GM19395 (cell line): ENCODE measurements at regions not wholly inside any gene's neighbourhood (a gene's known extent, or its start where the extent isn't known, plus 50 kb on each side); places are given as distances from the start of the nearest gene placed in this dataset.
"Not testable (repeated sequence)": the region's sequence is repeated elsewhere in the genome, so short reads cannot be mapped to it uniquely, and the experiment has no call there.

Source experiments
- ATAC-seq: cut with Tn5 transposase; IDR thresholded peaks from one replicate; pipeline ENCODE4 v1.9.1; 2021; ENCODE audit warnings: mild to moderate bottlenecking, moderate library complexity; ENCODE audit not compliant: unreplicated experiment

DNA sequence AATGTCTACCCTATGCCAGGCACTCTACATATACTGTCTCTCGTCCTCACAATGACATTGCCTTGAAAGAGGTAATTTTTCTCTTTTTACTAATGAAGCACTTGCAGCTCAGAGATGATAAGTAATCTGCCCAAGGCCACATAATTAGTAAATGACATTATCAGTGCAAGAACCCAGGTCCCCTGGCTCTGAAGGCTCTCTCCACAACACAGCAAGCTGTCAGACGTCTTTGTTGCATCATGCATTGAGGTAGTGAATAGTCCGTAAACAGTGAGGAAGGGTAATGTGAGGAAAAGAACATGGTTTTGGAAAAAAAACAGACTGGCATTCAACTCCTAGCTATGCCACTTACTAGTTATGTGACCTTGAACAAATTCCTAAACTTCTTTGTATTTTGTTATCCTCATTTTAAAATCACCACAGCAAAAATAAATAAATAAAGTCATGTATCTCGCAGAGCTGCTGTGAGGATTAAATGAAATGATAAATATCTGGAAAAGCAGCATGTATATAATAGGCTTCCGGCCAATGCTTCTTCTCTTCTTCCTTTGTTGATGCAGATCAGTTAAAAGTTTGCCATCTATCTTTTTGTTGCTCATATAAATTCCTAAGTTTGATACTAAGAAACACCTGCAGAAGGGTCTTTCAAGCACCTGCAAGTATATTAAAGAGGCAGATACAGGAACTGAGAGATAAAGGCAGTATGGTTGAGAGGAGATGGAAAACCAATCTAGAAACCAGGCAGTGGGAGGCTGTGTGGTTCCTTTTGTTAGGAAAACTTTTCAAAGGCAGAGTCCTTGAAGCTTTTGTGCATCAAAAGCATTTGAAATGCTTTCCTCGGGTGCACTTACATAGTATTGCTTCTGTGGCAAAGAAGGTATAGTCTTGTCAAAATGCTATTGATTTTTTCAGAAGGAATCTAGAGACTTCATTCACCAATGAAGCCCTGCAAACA, 82.8 kb downstream of the BTG1 start:
- ATAC-seq: no peak

DNA sequence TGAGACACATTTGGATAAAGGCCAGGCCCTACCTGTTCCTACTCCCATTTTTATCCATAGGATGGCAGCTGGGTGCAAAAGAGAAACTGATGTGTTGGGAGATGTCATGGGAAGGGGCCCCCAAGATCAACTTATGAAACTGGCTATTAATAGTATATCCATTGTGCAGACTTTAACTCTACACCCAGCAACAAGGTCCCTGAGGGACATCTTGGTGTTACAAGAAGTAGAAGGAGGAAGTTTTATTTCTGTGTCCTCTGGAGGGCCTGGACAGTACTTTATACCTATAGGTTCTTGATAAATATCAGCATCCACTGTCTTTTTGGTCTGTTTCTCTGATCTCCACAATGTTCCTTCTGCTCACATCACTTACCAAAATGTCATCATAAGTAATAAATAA, 84.6 kb downstream of the BTG1 start:
- ATAC-seq: no peak

DNA sequence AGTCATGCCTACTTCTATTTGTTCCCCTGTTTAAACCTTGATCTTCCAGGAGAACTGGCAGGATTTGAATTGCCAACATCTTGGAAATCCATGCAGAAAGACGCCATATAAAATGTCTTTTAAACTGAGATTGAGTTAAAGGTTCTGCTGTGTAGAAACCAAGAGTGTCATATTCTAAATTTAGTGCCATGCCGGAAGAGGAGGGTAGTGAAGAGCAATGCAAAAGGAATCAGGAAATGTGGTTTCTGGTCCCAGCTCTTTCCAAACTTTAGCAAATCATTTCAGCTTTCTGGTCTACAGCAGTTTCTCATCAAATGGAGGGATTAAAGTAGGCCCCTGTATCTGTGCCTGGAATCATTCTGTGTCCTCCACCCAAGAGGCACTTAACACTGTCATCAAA, 85.7 kb downstream of the BTG1 start:
- ATAC-seq: no peak

DNA sequence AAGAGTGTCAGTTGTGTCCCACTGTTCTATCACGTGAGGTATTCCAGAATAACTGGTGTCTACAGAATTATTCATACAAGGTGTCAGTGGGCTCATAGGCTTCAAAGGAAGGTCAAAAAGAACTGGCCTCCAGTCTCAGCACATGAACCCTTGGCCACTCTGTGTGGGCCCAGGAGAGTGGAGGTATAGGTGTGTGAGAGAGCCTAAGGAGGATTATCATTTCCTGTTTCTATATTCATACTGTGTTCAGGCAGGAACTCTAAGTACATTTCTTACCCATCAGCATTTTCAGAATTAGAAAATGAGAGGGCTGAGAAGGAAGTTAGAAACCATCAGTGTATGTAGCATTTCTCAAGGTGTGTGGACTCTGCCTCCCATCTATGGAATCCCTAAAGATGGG, 87.0 kb downstream of the BTG1 start:
- ATAC-seq: peak; percentile 59

DNA sequence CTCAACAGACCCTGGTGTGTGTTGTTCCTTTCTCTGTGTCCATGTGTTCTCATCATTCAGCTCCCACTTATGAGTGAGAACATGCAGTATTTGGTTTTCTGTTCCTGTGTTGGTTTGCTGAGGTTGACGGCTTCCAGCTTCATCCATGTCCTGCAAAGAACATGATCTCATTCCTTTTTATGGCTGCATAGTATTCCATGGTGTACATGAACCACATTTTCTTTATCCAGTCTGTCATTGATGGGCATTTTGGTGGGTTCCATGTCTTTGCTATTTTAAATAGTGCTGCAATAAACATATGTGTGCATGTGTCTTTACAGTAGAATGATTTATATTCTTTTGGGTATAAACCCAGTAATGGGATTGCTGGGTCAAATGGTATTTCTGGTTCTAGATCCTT, 88.9 kb downstream of the BTG1 start:
- ATAC-seq: not testable (repeated sequence)

DNA sequence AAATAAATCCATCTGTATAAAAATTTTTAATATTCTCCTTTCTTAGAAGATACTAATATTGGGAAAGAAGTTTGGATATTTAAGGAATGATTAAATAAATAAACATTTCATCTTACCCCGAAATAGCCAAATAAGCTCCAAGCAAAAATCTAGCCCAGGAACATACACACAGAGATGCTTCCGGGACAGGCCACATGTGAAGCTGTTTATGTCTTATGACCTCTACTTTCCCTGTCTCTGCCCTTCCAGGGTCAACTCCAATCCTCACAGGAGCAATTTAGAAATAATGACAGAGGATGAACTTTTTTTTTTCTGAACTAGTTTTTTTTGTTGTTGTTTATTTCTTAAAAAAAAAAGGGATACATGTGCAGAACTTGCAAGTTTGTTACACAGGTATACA, 89.4 kb downstream of the BTG1 start:
- no peak for ATAC-seq

DNA sequence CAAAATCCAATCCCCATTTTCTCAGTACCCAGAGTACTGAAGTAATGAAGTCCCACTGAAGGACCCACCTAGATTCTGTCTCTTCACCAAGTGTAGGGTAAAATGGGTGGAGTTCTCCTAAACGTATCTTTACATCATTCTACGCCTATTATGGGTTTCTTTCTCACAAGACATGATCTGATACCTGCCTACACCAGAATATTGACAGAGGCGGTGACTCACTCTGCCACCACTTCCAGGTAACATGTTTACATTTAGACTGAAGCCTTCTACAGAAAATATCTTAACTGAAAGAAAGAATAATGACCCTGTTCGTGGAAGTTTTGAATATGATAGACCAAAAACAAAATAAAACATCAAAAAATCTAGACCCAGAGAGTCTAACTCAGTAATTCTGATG, 89.8 kb downstream of the BTG1 start:
- no peak for ATAC-seq

DNA sequence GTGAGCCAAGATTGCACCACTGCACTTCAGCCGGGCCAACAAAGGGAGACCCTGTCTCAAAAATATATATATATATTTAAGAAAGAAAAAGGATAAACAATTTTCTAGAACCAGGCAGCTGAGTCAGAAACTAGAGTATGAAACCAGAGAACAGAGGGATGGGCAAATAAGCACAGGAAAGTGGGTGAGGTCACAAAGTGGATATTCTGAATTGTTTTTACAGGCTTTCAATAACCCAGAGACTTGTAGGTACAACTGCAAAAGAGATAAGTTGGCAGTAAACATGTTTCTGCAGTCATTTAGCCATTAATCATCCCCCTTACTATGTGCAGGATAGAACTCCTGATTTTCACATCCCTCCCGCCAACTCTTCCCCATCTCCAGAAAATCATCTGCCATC, 94.2 kb downstream of the BTG1 start:
- no peak for ATAC-seq

DNA sequence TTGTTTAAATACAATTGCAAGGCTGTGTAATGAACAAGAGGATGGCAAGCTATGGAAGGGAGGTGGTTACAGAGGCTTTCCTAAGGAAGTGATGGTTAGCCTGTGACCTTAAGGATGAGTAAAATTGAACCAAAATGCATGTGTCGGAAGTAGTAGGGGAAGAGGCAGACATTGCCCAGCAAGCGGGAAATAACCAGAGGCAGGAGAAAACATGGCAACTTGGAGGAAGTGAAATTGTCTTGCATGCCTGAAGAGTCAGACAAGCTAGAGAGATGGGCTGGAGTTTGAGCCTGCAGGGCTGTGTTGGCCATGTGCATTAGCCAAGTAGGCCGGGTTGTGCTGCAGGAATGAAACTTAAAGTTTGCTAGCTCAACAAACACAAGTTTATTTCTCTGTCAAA, 96.2 kb downstream of the BTG1 start:
- peak; percentile 78 for ATAC-seq

DNA sequence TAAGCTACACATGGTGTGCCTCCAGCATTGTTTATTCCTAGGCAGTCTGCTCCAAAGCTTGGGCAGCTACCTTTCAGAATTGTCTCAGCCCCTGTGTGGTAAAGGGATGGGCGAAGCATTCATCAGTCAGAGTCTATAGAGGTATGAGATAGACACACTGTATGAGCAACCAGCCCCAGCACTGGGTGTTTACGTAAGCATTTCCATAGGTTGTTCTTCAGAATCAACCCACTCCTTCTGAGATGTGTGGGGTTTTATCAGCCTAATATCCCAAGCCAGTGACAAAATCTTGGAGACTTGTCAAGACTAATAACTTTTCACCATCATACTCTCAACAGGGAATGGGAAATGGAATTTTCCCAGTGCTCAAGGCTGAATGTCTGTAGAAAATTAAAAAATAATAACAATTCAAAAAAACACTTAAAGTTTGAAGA, 98.2 kb downstream of the BTG1 start:
- ATAC-seq: no peak

DNA sequence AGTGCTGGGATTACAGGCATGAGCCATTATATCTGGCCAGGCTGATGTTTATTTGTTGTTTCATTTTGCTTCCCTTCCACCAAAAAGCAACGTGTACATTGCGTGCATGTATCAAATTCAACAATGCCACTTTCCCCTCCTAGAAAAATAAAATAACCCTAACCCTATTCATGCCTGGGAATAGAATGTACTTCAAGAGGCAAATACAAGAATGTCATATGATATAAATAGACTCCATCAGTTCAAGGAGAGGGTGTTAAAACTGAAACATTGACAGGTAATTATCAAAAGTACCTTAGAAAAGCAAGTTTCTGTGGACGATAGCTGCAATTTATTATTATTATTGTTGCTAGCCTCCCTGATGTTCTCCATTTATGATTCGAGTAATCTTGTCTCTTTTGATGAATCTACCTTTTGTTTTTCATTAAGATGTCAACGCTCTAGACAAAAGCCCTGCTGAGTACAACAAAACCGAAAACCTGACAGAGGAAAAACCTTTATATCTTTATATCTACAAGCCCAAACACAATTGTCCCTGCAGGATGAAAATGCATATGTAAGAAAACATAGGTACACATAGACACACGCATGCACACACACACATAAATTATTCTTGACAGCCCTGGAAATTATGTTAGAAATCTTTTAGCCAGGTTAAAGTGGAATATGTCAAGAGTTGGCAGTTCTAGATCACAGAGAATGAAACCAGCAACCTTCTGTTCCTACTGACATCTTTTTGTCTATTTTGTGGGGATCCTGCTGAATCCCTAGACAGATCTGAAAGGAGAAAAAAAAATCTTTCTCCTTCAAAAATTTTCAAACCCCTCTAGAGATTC, 98.9 kb downstream of the BTG1 start:
- ATAC-seq: no peak

DNA sequence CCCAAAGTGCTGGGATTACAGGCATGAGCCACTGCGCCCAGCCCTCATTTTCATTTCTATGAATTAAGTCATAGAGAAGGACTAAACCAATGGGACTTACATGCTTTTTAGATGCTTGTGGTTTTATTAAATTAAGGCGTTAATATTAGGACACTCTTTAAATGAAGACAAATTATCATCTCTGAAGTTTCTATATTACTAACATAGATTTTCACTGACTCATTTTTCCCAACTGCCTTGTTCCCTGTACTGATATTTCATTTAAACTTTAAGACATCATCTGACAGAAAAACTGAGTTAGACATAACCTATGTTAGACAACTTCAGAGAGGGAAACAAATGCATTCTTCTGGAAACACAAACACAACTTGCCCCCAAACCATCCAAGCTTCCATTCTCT, 99.8 kb downstream of the BTG1 start:
- ATAC-seq: no peak

DNA sequence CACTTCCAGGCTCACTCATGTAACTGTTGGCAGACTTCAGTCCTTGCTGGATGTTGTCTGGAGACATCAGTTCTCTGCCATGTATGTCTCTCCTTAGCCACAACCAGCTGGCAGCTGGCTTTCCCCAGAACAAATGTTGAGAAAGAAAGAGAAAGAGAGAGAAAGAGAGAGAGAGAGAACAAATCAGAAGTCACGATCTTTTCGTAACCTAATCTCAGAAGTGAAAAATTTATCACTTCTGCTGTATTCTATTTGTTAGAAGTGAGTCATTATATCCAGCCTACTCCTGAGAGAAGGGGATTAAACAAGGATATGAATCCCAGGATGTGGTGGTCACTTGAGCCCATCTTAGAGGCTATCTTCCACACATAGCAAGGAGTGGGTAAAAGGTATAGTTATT, 101.2 kb downstream of the BTG1 start:
- ATAC-seq: no peak

DNA sequence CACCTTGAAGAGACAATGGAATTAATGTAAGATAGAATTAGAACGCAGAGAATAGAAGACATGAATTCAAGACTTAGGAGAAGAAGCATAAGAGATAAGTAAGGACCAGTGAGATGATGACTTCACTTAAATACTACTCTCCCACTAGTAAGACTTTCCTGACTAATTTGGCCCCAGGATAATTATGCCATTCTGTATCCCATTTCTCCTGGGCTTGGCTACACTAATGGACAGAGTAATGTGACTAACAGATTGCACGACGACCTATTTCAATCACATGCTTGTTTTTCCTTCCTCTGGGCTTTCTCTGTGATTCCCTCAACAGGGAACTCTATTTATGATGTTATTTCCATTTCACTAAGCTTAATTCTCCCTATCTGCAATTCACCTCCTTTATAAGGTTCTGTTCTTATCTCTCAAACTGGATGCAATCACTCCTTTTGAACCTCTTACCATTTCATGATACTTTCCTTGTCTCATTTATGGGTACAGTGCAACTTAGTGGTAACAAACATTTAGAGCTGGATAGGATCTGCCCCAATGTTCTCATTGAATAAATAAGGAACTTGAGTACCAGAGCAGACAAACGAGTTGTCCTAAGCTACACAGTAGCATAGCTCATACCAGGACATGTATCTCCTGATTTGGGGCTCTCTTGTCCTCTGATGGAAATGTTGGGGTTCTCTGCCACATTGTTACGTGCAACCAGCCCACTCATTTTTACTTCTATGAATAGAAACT, 102.7 kb downstream of the BTG1 start:
- no peak for ATAC-seq

DNA sequence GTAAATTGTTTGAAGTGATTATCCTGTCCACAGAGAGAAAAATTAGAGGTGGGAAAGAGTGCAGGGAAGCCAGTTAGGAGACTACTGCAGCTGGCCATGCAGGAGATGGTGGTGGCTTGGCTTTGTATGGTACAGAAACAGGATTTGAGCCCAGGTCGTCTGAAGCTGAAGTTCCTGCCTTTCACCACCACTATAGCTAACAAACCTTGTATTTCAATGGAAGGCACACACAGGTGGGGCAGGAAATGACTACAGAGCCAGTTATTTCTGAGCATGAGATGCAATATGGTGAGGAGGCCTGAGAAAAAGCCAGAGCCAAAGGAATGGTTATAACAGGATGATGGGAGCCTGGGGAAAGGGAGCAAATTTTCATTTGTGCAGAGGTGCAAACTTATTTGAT, 103.9 kb downstream of the BTG1 start:
- ATAC-seq: no peak

DNA sequence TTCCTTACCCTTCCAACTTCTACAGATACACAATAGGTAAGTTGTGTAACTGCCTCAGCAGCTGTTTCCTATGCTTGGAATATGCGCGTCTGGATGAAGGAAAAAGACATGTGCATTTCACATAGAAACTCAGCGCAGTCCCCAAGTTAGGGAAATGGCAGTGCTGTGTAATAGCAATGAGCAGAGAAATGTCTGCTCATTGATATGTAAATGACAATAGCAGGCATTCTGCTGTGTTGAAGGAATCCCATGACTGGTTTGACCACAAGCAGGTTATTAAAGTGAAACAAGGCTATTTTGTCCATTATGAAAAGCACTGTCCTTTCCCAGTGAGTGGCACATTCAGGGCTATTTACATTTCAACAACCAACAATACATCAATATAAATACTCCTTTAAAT, 106.6 kb downstream of the BTG1 start:
- no peak for ATAC-seq

DNA sequence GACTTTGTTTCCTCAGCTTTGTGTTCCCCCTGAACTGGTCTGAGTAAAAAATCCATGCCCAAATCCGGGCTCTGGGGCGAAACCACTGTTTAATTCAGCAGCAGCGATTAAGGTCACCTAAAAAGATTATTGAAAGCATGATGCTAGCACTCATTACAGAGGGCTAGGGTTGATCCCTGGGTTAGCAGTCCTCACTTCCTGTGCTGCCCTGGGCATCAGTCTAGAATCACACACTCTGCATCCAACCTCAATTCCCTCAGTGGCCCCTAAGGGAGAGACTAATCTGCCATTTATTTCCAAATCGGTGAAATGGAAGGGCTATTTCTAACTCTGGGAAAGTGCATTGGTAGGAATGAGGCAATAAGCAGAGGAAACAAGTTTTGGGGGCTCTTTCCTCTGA, 107.2 kb downstream of the BTG1 start:
- ATAC-seq: no peak

DNA sequence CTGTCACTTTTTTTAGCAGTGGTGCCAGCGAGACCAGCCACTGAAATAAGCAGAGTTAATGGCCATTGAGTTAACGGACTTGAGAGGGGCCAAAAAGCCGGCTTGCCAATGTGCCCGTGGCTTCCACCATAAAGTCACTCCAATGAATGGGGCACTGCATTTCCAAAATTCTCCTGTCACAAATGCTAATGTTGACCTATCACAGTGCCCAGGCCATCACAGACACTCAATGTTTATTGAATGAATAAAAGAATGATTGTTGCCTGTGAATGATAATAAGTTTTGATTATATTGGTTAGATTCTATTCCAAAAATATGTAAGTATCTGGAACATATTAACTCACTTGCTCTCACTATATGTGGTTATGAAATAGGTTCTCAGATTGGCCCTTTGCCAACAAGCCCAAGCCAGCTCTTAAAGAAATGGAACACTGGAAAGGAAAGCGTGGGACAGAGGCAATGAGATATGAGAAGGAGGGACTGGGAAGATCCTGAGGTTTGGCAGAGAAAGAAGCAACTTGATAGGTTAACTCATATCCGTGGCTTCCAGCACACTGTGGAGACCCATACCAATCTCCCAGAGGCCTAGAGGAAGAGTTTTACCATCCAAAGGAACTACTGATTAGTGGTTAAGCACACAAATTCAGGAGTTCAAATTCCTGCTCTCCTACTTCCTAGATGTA, 108.7 kb downstream of the BTG1 start:
- ATAC-seq: no peak

DNA sequence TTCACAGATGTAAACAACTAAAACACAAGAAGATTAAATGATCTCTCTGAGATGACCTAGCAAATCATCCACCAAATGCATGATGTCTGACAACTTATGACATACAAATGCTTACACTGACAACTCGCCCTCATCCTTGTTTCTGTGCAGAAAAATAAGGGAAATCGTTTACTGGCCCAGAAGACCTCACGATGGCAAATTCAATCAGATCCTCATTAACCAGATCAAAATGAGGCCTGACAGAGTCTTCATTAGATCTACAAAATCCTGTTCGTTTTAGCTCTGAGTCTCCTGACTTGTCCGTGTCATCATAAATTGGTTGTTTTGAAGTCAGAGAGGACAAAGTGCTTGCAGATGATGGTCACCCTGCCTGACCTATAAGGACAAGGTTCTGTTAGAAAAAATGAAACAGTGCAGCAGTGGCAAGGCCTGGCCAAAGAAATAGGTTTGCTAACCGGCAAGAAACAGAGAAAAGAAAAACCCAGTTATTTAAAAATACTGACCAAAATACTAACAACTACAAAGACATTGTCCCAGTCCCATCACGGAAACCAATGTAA, 109.5 kb downstream of the BTG1 start:
- no peak for ATAC-seq

DNA sequence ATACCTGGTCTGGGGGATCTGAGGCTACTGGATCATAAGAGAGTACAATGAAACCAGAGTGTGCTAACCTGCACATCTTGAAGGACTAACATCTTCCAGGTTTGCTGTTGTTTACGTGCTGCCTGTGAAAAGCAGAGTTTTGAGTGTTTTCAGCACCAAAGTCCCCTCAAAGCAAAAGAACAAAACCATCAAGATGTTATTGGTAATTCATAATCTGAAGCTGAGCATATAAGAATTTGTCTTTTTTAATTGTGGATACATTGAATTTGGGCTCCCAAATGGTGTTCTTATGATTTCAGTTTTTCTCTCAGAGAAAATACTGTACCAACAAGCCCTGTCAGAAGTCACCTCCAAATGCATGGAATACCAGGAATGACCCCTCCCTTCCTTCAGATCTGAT, 110.2 kb downstream of the BTG1 start:
- peak; percentile 18 for ATAC-seq
